ENCODE measurements at regions not wholly inside any gene's neighbourhood (a gene's known extent, or its start where the extent isn't known, plus 50 kb on each side); places are given as distances from the start of the nearest gene placed in this dataset.

- Histone ChIP-seq H3K4me2 (ENCODE audit: low read depth, low read length) (no peak overlapping the region), H4K5ac (ENCODE audit: low read depth, low read length) (no peak overlapping the region), H3K4ac (ENCODE audit: low read depth, low read length) (no peak overlapping the region), H2BK120ac (ENCODE audit: low read depth, low read length) (no peak overlapping the region), H3K18ac (ENCODE audit: low read depth, low read length) (no peak overlapping the region), H2AK5ac (ENCODE audit: low read depth, low read length) (no peak overlapping the region), H4K20me1 (ENCODE audit: insufficient read depth, low read length) (no peaks in the 10 kb centered on the region), H2BK15ac (ENCODE audit: low read depth, low read length) (no peak overlapping the region; the same call in 2 of the 3 replicates), H3K56ac (ENCODE audit: extremely low read depth, insufficient read depth, low read length) (no peak overlapping the region), H3K27me3 (ENCODE audit: control insufficient read depth, insufficient read depth, low read length) (no peaks in the 10 kb centered on the region), H3K27ac (ENCODE audit: insufficient read depth, low read length) (no peak overlapping the region), H3K14ac (replicated peaks; ENCODE audit: low read depth, low read length) (no peak overlapping the region), H3K9ac (ENCODE audit: low read depth, low read length) (no peak overlapping the region), H2AK9ac (replicated peaks; ENCODE audit: low read depth, low read length, poor library complexity) (no peak overlapping the region), H3K23ac (ENCODE audit: low read depth, low read length) (no peak overlapping the region), H3K4me3 (ENCODE audit: insufficient read depth, low read depth, low read length) (no peak overlapping the region), H2AFZ (replicated peaks; ENCODE audit: low read length, poor library complexity) (no peak overlapping the region), H2BK5ac (ENCODE audit: low read depth, low read length, poor library complexity, severe bottlenecking) (no peak overlapping the region), H3K9me3 (ENCODE audit: control insufficient read depth, insufficient read depth, low read length) (no peaks in the 10 kb centered on the region), H4K91ac (ENCODE audit: insufficient read depth, low read depth, low read length) (no peak overlapping the region), H4K8ac (ENCODE audit: low read depth in 2 of 2, low read length in 2 of 2) (no peak overlapping the region), H3K4me1 (ENCODE audit: control insufficient read depth, insufficient read depth, low read length) (no peaks in the 10 kb centered on the region; the same call in 1 of the 2 replicates), H3K36me3 (ENCODE audit: control insufficient read depth, insufficient read depth, low read length) (no peaks in the 10 kb centered on the region), H3K9me1 (ENCODE audit: insufficient read depth, low read length) (peaks cover 3% of the 10 kb centered on the region; the same call in 1 of the 2 replicates), H3K79me1 (ENCODE audit: low read depth in 1 of 2, low read length in 2 of 2) (no peaks in the 10 kb centered on the region), H2BK20ac (ENCODE audit: low read depth, low read length) (no peak overlapping the region)
- peak; percentile 71 for DNase-seq
- CTCF ChIA-PET, result interaction anchor here (0.6 to 1.5 kb wide), 2 partner anchors 8 to 305 kb away, joined by 3 to 6 read pairs; no protein-coding TSS in a partner anchor
- ATAC-seq (ENCODE audit: low read depth), result no peak
- no TSS peak for BruUV-seq (replicated peaks)
- TF ChIP-seq MAFK (IDR thresholded peaks at IDR 0.05; ENCODE audit: low read depth, low read length), result no peak
- no peak for TF ChIP-seq MAZ (IDR thresholded peaks at IDR 0.05; ENCODE audit: borderline replicate concordance, low read depth, low read length)
- no peak for TF ChIP-seq POLR2A (IDR thresholded peaks at IDR 0.05; ENCODE audit: low read depth, low read length)
- no peak for TF ChIP-seq CHD1 (IDR thresholded peaks at IDR 0.05; ENCODE audit: low read depth, low read length)
- TF ChIP-seq ELK1 (IDR thresholded peaks at IDR 0.05; ENCODE audit: borderline replicate concordance, low read depth, low read length), result no peak
- TF ChIP-seq NFE2L2 (IDR thresholded peaks at IDR 0.05; ENCODE audit: low read depth, low read length), result no peak
- TF ChIP-seq, protein P1, sequence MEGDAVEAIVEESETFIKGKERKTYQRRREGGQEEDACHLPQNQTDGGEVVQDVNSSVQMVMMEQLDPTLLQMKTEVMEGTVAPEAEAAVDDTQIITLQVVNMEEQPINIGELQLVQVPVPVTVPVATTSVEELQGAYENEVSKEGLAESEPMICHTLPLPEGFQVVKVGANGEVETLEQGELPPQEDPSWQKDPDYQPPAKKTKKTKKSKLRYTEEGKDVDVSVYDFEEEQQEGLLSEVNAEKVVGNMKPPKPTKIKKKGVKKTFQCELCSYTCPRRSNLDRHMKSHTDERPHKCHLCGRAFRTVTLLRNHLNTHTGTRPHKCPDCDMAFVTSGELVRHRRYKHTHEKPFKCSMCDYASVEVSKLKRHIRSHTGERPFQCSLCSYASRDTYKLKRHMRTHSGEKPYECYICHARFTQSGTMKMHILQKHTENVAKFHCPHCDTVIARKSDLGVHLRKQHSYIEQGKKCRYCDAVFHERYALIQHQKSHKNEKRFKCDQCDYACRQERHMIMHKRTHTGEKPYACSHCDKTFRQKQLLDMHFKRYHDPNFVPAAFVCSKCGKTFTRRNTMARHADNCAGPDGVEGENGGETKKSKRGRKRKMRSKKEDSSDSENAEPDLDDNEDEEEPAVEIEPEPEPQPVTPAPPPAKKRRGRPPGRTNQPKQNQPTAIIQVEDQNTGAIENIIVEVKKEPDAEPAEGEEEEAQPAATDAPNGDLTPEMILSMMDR (conservative IDR thresholded peaks at IDR 0.05; ENCODE audit: low read depth, low read length), result no peak
- TF ChIP-seq RCOR1 (IDR thresholded peaks at IDR 0.05; ENCODE audit: insufficient replicate concordance, low read length), result no peak
- no peak for TF ChIP-seq USF2 (IDR thresholded peaks at IDR 0.05; ENCODE audit: low read depth, low read length)
- TF ChIP-seq MXI1 (IDR thresholded peaks at IDR 0.05; ENCODE audit: borderline replicate concordance, low read depth, low read length), result no peak
- TF ChIP-seq FOS (IDR thresholded peaks at IDR 0.05; ENCODE audit: low read depth, low read length), result no peak
- no peak for TF ChIP-seq CEBPB (IDR thresholded peaks at IDR 0.05; ENCODE audit: low read depth, low read length)
- TF ChIP-seq RAD21 (IDR thresholded peaks at IDR 0.05; ENCODE audit: low read length), result no peak
- no peak for TF ChIP-seq SMC3 (IDR thresholded peaks at IDR 0.05; ENCODE audit: low read depth, low read length)
- TF ChIP-seq BHLHE40 (IDR thresholded peaks at IDR 0.05; ENCODE audit: low read depth, low read length), result no peak
- in situ Hi-C loops (cut with MboI; ENCODE audit: low sequenced_read_pairs) (no loop called here), intact Hi-C loops (cut with micrococcal nuclease) (no loop called here), dilution Hi-C loops (cut with HindIII; ENCODE audit: low sequenced_read_pairs, unreplicated experiment) (no loop called here)
- no CpG with 5 or more reads among the region's 3 CpGs for WGBS, 2 experiments (ENCODE audit: extremely low coverage in 2 of 2, insufficient read length in 1 of 2)
- POLR2A ChIA-PET (ENCODE audit: unreplicated experiment), result interaction anchor here (0.6 kb wide), 1 partner anchor 8 kb away, joined by 3 read pairs; no protein-coding TSS in a partner anchor
Observed at GRCh38 chr5:9852671-9853070, 222.5 kb upstream of the TAS2R1 start.

Measured in IMR-90 (cell line).